BE2C (cell line): ENCODE measurements at regions not wholly inside any gene's neighbourhood (a gene's known extent, or its start where the extent isn't known, plus 50 kb on each side); places are given as distances from the start of the nearest gene placed in this dataset.

Experiments used
- DNase-seq: peaks from one replicate; pipeline ENCODE4 v3.0.0-alpha.2; 2020
- H3K27me3 ChIP-seq: fragments of 250-450 bp; sonication (Bioruptor Pico); 2 replicates; pipeline ENCODE4 v1.5.1; 2020; ENCODE audit warnings: mild to moderate bottlenecking
- H3K36me3 ChIP-seq: fragments of 250-450 bp; sonication (Bioruptor Pico); 2 replicates; pipeline ENCODE4 v1.5.1; 2020; ENCODE audit warnings: mild to moderate bottlenecking
- H3K4me1 ChIP-seq: fragments of 250-450 bp; sonication (Bioruptor Pico); 2 replicates; pipeline ENCODE4 v1.5.1; 2020
- H3K4me3 ChIP-seq: 2 replicates; pipeline ENCODE4 v1.5.1; 2011; ENCODE audit warnings: low read depth, low read length
- H3K9me3 ChIP-seq: fragments of 250-450 bp; sonication (Bioruptor Pico); 2 replicates; pipeline ENCODE4 v1.5.1; 2020
- TF ChIP-seq, protein P1 (sequence below): IDR thresholded peaks from 2 replicates; pipeline ENCODE4 v1.5.1; 2012; ENCODE audit warnings: mild to moderate bottlenecking, low read depth, low read length

DNA sequence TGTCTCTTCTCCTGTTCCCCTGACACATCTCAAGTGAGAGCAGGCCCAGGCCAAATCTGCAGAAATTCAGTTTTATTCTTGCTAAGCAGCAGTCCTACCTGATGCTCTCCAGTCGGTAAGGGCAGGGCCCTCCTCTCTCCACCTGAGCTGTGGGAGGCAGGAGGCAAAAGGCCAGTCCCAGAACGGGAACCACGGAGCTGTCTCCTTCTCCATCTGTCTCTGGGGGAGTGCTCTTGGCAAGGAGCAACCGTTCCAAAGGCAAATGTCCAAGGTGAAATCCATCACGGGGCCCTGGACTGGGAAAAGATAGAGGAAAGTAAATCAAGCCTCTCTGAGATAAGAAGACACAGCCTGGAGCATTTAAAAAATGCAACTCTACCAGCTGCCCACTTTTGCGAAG is 65.2 kb upstream of the CDON start:
- DNase-seq = no peak
- H3K9me3 ChIP-seq = no peaks in the 10 kb centered on the region
- no peak overlapping the region for H3K4me3 ChIP-seq
- H3K27me3 ChIP-seq = no peaks in the 10 kb centered on the region
- H3K36me3 ChIP-seq = no peaks in the 10 kb centered on the region
- H3K4me1 ChIP-seq = peaks cover 30% of the 10 kb centered on the region
- TF ChIP-seq, protein P1, sequence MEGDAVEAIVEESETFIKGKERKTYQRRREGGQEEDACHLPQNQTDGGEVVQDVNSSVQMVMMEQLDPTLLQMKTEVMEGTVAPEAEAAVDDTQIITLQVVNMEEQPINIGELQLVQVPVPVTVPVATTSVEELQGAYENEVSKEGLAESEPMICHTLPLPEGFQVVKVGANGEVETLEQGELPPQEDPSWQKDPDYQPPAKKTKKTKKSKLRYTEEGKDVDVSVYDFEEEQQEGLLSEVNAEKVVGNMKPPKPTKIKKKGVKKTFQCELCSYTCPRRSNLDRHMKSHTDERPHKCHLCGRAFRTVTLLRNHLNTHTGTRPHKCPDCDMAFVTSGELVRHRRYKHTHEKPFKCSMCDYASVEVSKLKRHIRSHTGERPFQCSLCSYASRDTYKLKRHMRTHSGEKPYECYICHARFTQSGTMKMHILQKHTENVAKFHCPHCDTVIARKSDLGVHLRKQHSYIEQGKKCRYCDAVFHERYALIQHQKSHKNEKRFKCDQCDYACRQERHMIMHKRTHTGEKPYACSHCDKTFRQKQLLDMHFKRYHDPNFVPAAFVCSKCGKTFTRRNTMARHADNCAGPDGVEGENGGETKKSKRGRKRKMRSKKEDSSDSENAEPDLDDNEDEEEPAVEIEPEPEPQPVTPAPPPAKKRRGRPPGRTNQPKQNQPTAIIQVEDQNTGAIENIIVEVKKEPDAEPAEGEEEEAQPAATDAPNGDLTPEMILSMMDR = no peak

DNA sequence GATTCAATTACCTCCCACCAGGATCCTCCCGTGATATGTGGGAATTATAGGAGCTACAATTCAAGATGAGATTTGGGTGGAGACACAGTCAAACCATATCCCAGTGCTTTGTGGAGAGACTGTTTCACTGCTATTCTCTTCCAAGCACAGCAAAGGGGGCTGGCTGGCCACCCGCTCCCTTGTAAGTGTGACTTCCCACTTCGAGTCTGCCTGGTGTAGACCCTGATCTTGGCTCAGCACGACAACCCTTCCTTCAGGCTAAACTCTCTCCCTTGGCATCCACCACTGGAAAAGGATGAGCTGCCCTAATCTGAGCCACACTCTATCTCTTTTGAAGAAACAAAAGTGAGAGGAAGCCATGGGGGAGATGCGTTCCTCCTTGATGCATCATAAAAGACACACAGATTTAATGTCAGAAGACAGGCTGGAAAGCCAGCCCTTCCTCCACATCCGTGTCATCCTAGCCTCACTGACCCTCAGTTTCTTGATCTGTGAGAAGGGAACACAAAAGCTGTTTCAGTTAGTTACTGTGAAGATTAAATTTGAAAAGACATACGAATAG is 64.7 kb upstream of the CDON start:
- DNase-seq = no peak
- H3K4me1 ChIP-seq = peaks cover 30% of the 10 kb centered on the region
- no peak overlapping the region for H3K4me3 ChIP-seq
- no peaks in the 10 kb centered on the region for H3K36me3 ChIP-seq
- H3K27me3 ChIP-seq = no peaks in the 10 kb centered on the region
- no peaks in the 10 kb centered on the region for H3K9me3 ChIP-seq
- TF ChIP-seq, protein P1 = no peak

DNA sequence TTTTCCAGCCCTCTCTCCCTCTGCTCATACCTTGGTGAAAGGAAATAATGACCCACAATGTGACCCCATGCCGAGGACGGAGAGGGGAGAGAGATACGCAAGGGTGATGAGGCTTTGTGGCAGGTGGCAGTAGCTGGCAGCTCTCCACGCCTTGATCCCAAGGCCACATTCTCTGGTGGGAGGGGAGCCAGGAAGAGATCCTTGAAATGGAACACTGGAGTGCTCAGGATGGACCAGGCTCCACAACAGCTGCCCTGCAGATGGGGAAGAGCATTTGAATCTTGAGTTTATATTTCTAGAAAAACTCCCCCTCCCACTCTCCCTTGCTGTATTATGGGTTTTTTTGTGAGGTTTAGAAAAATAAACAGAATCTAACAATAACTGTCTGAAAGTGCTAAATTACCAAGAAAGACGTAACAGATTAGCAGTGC is 61.6 kb upstream of the CDON start:
- H3K9me3 ChIP-seq = no peaks in the 10 kb centered on the region
- no peaks in the 10 kb centered on the region for H3K36me3 ChIP-seq
- TF ChIP-seq, protein P1 = no peak
- no peak overlapping the region for H3K4me3 ChIP-seq
- peaks cover 30% of the 10 kb centered on the region for H3K4me1 ChIP-seq
- H3K27me3 ChIP-seq = no peaks in the 10 kb centered on the region
- DNase-seq = no peak

DNA sequence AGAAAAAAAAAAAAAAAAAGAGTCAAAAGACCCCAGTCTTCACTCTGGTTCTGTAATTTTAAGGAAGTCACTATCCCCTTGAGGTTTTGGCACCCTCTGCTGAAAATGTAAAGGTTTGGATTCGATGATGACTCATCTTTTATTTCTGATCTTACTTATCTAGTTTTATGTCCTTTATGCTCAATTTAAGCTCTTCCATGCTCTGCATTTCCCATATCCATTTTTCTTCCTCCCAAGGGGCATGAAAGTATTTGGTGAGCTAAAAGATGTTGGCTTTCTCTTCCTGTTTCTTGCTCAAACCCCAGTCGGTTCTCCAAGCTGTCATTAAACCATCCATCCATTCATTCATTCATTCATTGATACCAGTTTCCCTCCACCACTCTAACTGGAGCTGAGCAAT is 61.0 kb upstream of the CDON start:
- no peak for DNase-seq

DNA sequence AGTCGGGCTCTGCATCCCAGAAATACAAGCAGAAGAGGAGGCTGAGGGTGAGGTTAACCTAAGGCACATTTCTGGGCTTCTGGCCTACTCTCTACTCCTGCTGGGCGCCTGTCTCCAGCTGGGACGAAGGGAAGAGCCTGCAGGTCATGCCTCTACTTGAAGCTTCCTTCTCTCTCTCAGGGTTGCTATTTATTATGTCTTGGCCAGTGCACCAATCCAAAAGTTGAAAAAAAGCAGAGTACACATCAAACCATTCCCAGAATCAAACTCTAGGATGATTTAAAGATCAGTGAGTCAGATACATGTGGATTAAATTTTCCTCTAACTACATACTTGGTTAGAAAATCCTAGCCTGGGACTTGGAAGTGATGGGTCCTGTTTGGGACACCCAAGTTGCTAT is 60.2 kb upstream of the CDON start:
- TF ChIP-seq, protein P1 = no peak
- H3K27me3 ChIP-seq = no peaks in the 10 kb centered on the region
- H3K36me3 ChIP-seq = no peaks in the 10 kb centered on the region
- H3K9me3 ChIP-seq = no peaks in the 10 kb centered on the region
- peaks cover 21% of the 10 kb centered on the region for H3K4me1 ChIP-seq
- no peak overlapping the region for H3K4me3 ChIP-seq
- no peak for DNase-seq

More for the DNA sequence above, 61.0 kb upstream of the CDON start:
- peaks cover 26% of the 10 kb centered on the region for H3K4me1 ChIP-seq
- H3K27me3 ChIP-seq = no peaks in the 10 kb centered on the region
- TF ChIP-seq, protein P1 = no peak
- no peaks in the 10 kb centered on the region for H3K36me3 ChIP-seq
- H3K9me3 ChIP-seq = no peaks in the 10 kb centered on the region
- H3K4me3 ChIP-seq = no peak overlapping the region

DNA sequence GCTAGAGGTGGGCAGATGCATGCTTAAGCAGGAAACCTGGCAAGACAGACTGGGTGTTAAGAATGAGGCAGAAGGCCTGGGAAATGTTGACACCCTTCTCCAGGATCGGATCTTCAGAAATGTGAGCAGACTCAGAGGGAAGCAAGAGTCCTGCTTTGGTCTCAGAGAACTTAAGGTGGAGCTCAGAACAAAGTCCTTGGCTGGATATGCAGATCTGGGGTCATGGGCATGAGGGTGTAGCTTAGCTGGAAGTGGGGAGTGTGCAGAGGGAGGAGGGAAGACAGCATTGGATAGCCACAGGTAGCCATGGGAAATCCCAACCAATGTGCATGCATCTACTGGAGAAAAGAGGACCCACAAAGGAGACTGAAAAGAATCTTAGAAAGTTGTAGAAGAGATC is 58.6 kb upstream of the CDON start:
- H3K4me1 ChIP-seq = peaks cover 17% of the 10 kb centered on the region
- H3K27me3 ChIP-seq = no peaks in the 10 kb centered on the region
- no peaks in the 10 kb centered on the region for H3K9me3 ChIP-seq
- no peaks in the 10 kb centered on the region for H3K36me3 ChIP-seq
- no peak for DNase-seq
- TF ChIP-seq, protein P1 = no peak
- H3K4me3 ChIP-seq = no peak overlapping the region
